GM21515 (cell line): ENCODE measurements at regions not wholly inside any gene's neighbourhood (a gene's known extent, or its start where the extent isn't known, plus 50 kb on each side); places are given as distances from the start of the nearest gene placed in this dataset.

Experiments used
- ATAC-seq: cut with Tn5 transposase; IDR thresholded peaks from one replicate; pipeline ENCODE4 v1.9.1; 2021; ENCODE audit not compliant: unreplicated experiment

- ATAC-seq = peak; percentile 84
These were observed 284.8 kb downstream of the ETS1 start for GRCh38 chr11:128302425-128303186.

GRCh38 chr11:128301756-128302155 is 285.6 kb downstream of the ETS1 start:
- no peak for ATAC-seq

DNA sequence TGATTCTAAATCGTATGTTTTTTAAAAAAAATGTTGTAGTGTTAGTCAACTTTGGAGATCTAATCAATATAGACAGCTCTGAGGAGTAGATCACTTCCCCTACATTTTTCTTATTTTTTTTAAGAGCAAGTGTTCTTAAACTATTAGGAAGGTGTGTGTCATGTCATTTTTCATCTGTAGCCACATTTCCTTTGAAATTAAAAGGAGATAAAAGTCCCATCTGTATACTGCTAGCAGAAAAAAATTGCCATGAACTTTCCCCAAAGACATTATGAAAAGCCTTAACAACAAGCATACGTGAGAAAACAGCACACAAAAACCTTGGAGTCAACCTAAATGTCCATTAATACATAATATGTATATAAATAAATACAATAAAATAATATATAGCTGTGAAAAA is 286.6 kb downstream of the ETS1 start:
- no peak for ATAC-seq

DNA sequence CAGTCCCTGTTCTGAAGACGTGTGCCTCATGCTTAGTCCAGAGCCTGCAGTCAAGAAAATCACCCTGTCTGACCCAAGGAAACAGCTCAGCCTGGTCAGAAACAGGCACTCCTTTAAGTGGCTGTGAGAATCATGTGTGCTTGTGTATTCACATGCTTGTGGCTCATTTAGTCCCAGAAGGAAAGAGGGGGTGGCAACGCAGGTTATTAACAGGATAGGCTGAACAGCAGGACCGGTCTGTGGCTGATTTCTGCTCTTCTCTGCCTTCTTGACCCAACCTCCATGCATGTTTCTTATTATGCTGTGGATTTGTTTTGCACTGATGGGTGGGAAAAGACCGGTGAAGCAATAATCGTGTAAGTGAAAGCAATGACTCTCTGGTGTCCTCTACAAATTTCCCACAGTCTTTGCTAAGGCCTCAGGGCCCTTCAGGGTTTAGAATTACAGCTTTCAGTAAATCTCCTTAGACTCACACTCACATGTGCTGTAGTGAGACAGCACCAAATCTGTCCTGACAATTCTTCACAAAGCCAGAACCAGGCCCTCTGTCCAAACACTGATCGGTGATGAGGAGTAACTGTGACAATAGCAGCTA is 288.1 kb downstream of the ETS1 start:
- no peak for ATAC-seq

DNA sequence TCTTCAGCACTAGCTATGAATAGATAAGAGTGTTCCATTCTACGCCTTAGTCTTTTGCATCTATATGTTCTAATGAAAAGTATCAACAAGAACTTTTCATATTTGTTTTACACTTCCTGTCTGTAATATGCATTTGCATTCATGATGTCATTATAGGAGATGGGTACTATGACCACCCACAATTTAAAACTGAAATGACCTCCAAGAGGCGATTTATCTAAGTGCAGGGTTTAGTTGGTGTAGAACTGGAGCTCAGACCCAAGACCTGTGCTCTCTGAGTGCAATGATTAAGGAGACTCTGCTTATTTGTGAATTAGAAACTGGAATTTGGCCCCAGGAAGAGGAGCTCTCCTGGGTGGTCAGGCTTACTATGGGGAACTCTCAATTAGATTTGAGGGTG is 289.1 kb downstream of the ETS1 start:
- no peak for ATAC-seq

DNA sequence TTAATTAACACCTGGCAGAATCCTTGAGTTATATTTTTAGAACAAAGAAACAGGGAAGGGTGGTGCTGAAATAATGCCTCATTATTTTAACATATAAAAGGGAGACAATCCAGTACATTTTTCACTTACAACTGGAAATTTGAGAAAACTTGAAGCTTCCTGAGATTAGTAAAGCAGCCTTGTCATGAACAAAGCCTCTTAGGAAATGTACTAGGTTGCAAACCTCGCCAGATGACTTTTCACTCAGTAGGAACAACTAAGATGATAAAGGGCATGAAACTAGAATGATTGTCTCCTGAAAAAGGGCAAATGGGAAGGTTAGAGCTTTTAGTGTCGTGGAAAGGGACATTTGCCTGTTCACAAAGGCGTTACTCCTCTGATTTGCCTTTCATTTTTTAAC is 289.6 kb downstream of the ETS1 start:
- no peak for ATAC-seq

DNA sequence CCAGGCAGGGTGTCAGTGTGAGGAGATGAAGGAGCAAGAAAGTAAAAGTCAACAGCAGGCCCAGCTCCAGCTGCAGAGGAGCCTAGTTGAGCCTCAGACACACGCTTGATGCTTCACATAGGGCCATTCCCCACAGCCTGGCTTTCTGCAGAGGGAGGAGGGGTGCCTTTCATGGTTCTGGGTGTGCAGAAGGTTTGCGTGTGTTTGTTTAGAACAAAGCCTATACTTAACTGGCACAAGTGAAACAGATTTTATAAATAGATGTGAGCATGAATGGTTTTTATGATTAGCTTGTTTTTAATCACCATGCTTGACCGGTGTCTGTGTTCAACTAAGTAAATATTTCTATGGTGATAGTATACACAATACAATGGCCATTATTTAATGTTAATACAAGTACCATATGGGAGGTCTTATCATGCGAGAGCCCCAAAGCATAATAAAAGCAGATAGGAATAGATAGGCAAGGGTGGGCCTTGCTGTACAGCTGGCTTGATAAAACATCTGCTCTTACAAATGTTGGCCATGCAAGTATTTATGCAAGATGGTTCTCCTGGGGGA is 290.2 kb downstream of the ETS1 start:
- ATAC-seq = no peak

DNA sequence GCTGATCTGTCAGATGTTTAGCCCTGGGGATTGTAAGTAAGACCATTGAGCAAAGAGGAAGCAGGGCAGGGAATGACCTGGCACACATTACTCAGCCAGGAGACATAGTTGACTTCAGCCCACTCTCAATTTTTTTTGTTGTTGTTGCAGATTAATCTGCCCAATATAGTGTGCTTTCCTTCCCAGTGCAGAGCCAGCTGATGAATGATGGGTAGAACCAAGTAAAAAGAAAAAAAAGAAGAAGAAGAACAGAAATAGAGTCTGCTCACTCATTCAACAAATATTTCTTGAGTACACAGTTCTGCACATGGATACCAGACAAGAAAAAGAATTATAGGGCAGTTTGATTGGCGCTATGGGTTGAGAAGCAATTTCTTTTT is 292.7 kb downstream of the ETS1 start:
- ATAC-seq = no peak

DNA sequence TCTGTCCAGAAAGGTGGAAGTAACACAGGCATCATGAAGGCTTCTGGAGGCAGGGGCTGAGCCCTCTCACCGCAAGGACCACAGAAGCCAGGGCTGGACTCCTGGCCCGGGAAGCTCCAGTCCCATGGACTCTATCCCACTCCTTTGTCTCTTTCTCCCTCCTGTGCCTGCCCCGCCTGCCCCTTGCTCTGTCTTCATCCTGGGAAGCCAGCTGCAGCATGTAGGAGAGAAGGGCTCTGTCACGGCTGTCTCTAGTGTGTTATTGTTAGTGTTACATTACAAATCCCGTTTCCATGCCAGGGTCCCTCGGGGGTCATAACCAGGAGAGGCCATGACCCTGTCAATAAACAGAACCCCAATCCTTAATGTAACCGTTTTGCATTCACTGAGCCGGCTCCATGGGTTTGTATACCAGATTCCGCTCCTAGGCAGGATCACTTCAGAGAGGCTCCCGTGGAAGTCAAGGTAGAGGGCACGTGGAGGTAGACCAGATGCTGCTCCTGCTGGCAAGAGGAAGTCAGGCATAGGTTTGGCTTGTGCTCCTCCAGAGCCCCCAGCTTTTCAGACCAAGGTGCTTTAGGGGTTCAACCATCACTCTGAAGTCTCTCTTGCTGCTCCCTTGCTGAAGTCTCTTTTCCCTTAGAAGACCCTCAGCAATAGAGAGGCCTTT is 293.2 kb downstream of the ETS1 start:
- ATAC-seq = no peak

DNA sequence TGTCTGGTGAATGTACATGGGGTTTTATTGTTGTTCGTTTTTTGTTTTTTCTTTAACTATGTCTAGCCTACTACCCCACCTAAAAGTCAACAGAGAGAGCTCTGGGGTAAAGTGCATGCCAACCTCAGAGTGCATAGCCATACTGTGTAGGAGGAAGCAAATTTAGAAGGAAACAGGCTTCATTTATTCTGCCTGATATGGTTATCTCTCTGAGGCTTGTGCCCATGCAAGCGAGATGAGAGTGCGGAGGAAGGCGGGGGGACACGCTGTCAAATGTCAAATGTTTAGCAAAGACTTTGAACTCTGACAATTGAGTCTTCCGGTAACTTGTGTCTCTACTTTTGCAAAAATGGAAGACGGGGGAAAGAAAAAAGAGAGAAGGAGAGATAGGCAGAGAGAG is 295.5 kb downstream of the ETS1 start:
- no peak for ATAC-seq

GRCh38 chr11:128291007-128291406 is 296.4 kb downstream of the ETS1 start:
- ATAC-seq = no peak

GRCh38 chr11:128290106-128290840 is 297.1 kb downstream of the ETS1 start:
- peak; percentile 79 for ATAC-seq

- ATAC-seq = no peak
These were observed 298.3 kb downstream of the ETS1 start for GRCh38 chr11:128289048-128289447.

- no peak for ATAC-seq
These were observed 299.0 kb downstream of the ETS1 start for GRCh38 chr11:128288368-128288767.

DNA sequence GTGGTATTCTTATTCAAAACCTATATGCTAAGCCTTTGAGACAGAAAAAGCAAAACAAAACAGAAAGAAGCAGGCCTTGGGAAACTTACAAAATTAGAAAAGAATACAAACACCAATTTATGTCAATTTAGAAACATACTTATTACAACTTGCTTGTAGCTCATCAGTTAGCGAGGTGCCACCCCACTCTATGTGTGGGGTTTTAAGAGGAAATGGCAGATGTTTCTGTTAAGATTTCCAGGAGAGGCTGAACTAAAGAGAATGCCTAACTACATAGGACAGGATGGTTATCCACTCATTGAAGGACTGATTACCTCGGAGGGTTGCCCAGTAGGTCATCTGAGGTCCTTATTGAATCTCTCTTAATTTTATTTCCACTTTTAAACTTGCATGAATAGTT is 302.0 kb downstream of the ETS1 start:
- no peak for ATAC-seq

- ATAC-seq = no peak
These were observed 302.7 kb downstream of the ETS1 start for GRCh38 chr11:128284634-128285033.

DNA sequence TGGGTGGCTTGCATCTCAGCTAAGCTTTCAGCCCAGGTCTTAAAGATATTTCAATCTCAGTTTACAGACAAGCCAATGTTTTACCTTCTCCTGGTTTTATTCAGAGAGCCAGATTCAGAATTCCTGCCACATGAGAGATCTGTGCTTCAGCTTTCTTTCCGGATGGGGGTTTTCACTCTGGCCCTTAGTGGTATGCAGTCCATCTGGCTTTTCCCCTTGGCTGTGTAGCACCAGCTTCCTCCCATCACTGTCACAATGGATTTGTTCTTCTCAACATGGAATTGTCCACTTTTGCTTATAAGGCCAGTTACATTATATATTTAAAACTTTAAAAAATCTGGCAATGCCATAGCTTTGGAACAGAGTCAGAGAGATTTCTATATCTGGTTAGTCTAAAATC is 303.9 kb downstream of the ETS1 start:
- ATAC-seq = no peak

DNA sequence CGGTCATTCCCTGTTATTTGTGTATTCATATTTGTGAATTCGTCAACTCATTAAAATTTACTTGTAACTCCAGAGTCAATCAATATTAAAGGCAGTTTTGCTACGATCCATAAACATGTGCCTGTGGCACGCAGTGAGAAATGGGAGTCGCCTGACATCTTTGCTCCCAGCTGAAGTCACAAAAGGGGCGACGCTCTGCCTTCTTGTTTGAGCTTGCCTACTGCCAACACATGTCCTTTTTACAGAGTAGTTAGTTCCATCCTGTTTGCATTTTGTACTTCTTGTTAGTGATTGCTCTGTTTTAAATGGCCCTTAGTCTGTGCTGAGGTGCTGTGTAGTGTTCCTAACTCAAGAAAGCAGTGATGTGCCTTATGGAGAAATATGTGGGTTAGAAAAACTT is 305.3 kb downstream of the ETS1 start:
- no peak for ATAC-seq

GRCh38 chr11:128279866-128280265 is 307.5 kb downstream of the ETS1 start:
- ATAC-seq = no peak

GRCh38 chr11:128273736-128274135 is 313.6 kb downstream of the ETS1 start:
- no peak for ATAC-seq

DNA sequence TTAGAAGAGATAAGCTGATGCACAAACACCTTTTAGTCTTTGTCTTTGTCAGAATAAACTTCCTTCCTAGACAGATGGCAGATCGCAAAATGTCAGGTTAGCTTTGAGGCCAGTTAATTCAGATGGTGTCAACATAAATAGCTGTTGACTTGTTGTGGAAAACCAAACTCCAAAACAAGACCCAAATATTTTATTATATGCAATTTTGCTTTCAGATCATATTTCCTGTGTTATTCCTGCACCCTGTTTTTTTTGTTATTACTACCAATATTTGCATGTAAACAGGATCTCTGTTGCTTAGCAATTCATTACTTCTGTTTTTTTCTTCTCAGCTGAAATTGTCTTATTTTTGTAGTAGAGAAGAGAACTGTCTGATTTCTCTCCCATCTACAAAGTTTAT is 316.0 kb downstream of the ETS1 start:
- ATAC-seq = no peak
